ENCODE measurements at regions not wholly inside any gene's neighbourhood (a gene's known extent, or its start where the extent isn't known, plus 50 kb on each side); places are given as distances from the start of the nearest gene placed in this dataset.
A peak's percentile ranks its signal among the peaks of the same experiment; 100 is the strongest.

GRCh38 chr17:70774339-70775117 is 605.2 kb downstream of the KCNJ2 start:
- in situ Hi-C loops (cut with HindIII; ENCODE audit: low pct_ligation_motif_present, low pct_unique_long_range_greater_than_20kb, low sequenced_read_pairs) = no loop called here
- no peak for DNase-seq

- no peak for DNase-seq
- in situ Hi-C loops (cut with HindIII; ENCODE audit: low pct_ligation_motif_present, low pct_unique_long_range_greater_than_20kb, low sequenced_read_pairs) = no loop called here
These were observed 606.3 kb downstream of the KCNJ2 start for GRCh38 chr17:70775679-70776078.

GRCh38 chr17:70776441-70776840 is 607.1 kb downstream of the KCNJ2 start:
- DNase-seq = no peak
- in situ Hi-C loops (cut with HindIII; ENCODE audit: low pct_ligation_motif_present, low pct_unique_long_range_greater_than_20kb, low sequenced_read_pairs) = no loop called here

GRCh38 chr17:70780031-70780430 is 610.7 kb downstream of the KCNJ2 start:
- in situ Hi-C loops (cut with HindIII; ENCODE audit: low pct_ligation_motif_present, low pct_unique_long_range_greater_than_20kb, low sequenced_read_pairs) = no loop called here
- no peak for DNase-seq

- DNase-seq = no peak
- in situ Hi-C loops (cut with HindIII; ENCODE audit: low pct_ligation_motif_present, low pct_unique_long_range_greater_than_20kb, low sequenced_read_pairs) = no loop called here
These were observed 616.7 kb downstream of the KCNJ2 start for GRCh38 chr17:70786081-70786480.

GRCh38 chr17:70787721-70788300 is 618.5 kb downstream of the KCNJ2 start:
- no peak for DNase-seq
- in situ Hi-C loops (cut with HindIII; ENCODE audit: low pct_ligation_motif_present, low pct_unique_long_range_greater_than_20kb, low sequenced_read_pairs) = no loop called here

GRCh38 chr17:70791748-70792443 is 622.6 kb downstream of the KCNJ2 start:
- no peak for DNase-seq
- in situ Hi-C loops (cut with HindIII; ENCODE audit: low pct_ligation_motif_present, low pct_unique_long_range_greater_than_20kb, low sequenced_read_pairs) = no loop called here

- in situ Hi-C loops (cut with HindIII; ENCODE audit: low pct_ligation_motif_present, low pct_unique_long_range_greater_than_20kb, low sequenced_read_pairs) = no loop called here
- DNase-seq = no peak
These were observed 625.4 kb downstream of the KCNJ2 start for GRCh38 chr17:70794738-70795137.

GRCh38 chr17:70795620-70796019 is 626.3 kb downstream of the KCNJ2 start:
- DNase-seq = no peak
- in situ Hi-C loops (cut with HindIII; ENCODE audit: low pct_ligation_motif_present, low pct_unique_long_range_greater_than_20kb, low sequenced_read_pairs) = no loop called here

GRCh38 chr17:70796757-70797156 is 627.4 kb downstream of the KCNJ2 start:
- in situ Hi-C loops (cut with HindIII; ENCODE audit: low pct_ligation_motif_present, low pct_unique_long_range_greater_than_20kb, low sequenced_read_pairs) = no loop called here
- no peak for DNase-seq

- in situ Hi-C loops (cut with HindIII; ENCODE audit: low pct_ligation_motif_present, low pct_unique_long_range_greater_than_20kb, low sequenced_read_pairs) = no loop called here
- no peak for DNase-seq
These were observed 627.8 kb downstream of the KCNJ2 start for GRCh38 chr17:70797166-70797565.

- in situ Hi-C loops (cut with HindIII; ENCODE audit: low pct_ligation_motif_present, low pct_unique_long_range_greater_than_20kb, low sequenced_read_pairs) = no loop called here
These were observed 634.8 kb downstream of the KCNJ2 start for GRCh38 chr17:70804161-70804560.

GRCh38 chr17:70808596-70808995 is 639.3 kb downstream of the KCNJ2 start:
- DNase-seq = peak; percentile 21
- in situ Hi-C loops (cut with HindIII; ENCODE audit: low pct_ligation_motif_present, low pct_unique_long_range_greater_than_20kb, low sequenced_read_pairs) = no loop called here

More at GRCh38 chr17:70804161-70804560, 634.8 kb downstream of the KCNJ2 start:
- DNase-seq = no peak

- DNase-seq = no peak
- in situ Hi-C loops (cut with HindIII; ENCODE audit: low pct_ligation_motif_present, low pct_unique_long_range_greater_than_20kb, low sequenced_read_pairs) = no loop called here
These were observed 641.3 kb downstream of the KCNJ2 start for GRCh38 chr17:70810609-70811008.

- in situ Hi-C loops (cut with HindIII; ENCODE audit: low pct_ligation_motif_present, low pct_unique_long_range_greater_than_20kb, low sequenced_read_pairs) = no loop called here
- no peak for DNase-seq
These were observed 644.1 kb downstream of the KCNJ2 start for GRCh38 chr17:70813355-70813930.

- no peak for DNase-seq
- in situ Hi-C loops (cut with HindIII; ENCODE audit: low pct_ligation_motif_present, low pct_unique_long_range_greater_than_20kb, low sequenced_read_pairs) = no loop called here
These were observed 649.9 kb downstream of the KCNJ2 start for GRCh38 chr17:70819183-70819582.

GRCh38 chr17:70820276-70820675 is 650.9 kb downstream of the KCNJ2 start:
- DNase-seq = no peak
- in situ Hi-C loops (cut with HindIII; ENCODE audit: low pct_ligation_motif_present, low pct_unique_long_range_greater_than_20kb, low sequenced_read_pairs) = no loop called here

GRCh38 chr17:70825321-70826125 is 656.2 kb downstream of the KCNJ2 start:
- DNase-seq = no peak
- in situ Hi-C loops (cut with HindIII; ENCODE audit: low pct_ligation_motif_present, low pct_unique_long_range_greater_than_20kb, low sequenced_read_pairs) = no loop called here

- in situ Hi-C loops (cut with HindIII; ENCODE audit: low pct_ligation_motif_present, low pct_unique_long_range_greater_than_20kb, low sequenced_read_pairs) = no loop called here
- no peak for DNase-seq
These were observed 660.5 kb downstream of the KCNJ2 start for GRCh38 chr17:70829876-70830275.
